ENCODE measurements at regions not wholly inside any gene's neighbourhood (a gene's known extent, or its start where the extent isn't known, plus 50 kb on each side); places are given as distances from the start of the nearest gene placed in this dataset.

DNA sequence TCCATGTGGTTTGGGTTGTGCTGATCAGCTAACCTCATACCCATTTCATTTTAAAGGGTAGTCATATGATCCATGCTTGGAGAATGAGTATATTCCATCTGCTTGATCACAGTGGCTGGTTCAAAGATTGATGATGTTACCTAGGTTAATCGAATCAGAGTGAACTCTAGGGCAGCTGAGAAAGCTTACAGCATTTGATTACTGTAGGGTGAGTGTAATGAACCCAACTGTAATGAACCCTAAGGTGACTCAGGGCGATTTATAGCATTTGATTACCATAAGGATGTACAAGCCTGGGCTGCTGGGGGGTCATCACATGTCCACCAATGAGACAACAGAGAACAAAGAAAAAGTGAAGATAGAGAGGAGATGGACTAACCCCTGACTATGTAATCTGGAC is 523.1 kb downstream of the ADRA2A start:
- TF ChIP-seq, protein P1, sequence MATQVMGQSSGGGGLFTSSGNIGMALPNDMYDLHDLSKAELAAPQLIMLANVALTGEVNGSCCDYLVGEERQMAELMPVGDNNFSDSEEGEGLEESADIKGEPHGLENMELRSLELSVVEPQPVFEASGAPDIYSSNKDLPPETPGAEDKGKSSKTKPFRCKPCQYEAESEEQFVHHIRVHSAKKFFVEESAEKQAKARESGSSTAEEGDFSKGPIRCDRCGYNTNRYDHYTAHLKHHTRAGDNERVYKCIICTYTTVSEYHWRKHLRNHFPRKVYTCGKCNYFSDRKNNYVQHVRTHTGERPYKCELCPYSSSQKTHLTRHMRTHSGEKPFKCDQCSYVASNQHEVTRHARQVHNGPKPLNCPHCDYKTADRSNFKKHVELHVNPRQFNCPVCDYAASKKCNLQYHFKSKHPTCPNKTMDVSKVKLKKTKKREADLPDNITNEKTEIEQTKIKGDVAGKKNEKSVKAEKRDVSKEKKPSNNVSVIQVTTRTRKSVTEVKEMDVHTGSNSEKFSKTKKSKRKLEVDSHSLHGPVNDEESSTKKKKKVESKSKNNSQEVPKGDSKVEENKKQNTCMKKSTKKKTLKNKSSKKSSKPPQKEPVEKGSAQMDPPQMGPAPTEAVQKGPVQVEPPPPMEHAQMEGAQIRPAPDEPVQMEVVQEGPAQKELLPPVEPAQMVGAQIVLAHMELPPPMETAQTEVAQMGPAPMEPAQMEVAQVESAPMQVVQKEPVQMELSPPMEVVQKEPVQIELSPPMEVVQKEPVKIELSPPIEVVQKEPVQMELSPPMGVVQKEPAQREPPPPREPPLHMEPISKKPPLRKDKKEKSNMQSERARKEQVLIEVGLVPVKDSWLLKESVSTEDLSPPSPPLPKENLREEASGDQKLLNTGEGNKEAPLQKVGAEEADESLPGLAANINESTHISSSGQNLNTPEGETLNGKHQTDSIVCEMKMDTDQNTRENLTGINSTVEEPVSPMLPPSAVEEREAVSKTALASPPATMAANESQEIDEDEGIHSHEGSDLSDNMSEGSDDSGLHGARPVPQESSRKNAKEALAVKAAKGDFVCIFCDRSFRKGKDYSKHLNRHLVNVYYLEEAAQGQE (IDR thresholded peaks at IDR 0.05; ENCODE audit: unreplicated experiment): no peak
- TF ChIP-seq POLR2AphosphoS5 (IDR thresholded peaks at IDR 0.05; ENCODE audit: low read depth): no peak
- TF ChIP-seq, protein P2, sequence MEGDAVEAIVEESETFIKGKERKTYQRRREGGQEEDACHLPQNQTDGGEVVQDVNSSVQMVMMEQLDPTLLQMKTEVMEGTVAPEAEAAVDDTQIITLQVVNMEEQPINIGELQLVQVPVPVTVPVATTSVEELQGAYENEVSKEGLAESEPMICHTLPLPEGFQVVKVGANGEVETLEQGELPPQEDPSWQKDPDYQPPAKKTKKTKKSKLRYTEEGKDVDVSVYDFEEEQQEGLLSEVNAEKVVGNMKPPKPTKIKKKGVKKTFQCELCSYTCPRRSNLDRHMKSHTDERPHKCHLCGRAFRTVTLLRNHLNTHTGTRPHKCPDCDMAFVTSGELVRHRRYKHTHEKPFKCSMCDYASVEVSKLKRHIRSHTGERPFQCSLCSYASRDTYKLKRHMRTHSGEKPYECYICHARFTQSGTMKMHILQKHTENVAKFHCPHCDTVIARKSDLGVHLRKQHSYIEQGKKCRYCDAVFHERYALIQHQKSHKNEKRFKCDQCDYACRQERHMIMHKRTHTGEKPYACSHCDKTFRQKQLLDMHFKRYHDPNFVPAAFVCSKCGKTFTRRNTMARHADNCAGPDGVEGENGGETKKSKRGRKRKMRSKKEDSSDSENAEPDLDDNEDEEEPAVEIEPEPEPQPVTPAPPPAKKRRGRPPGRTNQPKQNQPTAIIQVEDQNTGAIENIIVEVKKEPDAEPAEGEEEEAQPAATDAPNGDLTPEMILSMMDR (conservative IDR thresholded peaks at IDR 0.05; ENCODE audit: low read depth in 2 of 2): no peak
- no peak for TF ChIP-seq JUNB (IDR thresholded peaks at IDR 0.05; ENCODE audit: unreplicated experiment)
- no peak for TF ChIP-seq CREB1 (CRISPR knock-in tag; IDR thresholded peaks at IDR 0.05; ENCODE audit: low read depth)
- no peak for TF ChIP-seq EZH2 (IDR thresholded peaks at IDR 0.05; ENCODE audit: low read depth, unreplicated experiment)
- TF ChIP-seq, protein P3, sequence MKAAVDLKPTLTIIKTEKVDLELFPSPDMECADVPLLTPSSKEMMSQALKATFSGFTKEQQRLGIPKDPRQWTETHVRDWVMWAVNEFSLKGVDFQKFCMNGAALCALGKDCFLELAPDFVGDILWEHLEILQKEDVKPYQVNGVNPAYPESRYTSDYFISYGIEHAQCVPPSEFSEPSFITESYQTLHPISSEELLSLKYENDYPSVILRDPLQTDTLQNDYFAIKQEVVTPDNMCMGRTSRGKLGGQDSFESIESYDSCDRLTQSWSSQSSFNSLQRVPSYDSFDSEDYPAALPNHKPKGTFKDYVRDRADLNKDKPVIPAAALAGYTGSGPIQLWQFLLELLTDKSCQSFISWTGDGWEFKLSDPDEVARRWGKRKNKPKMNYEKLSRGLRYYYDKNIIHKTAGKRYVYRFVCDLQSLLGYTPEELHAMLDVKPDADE (IDR thresholded peaks at IDR 0.05): no peak
- TF ChIP-seq EZH2phosphoT487 (IDR thresholded peaks at IDR 0.05; ENCODE audit: unreplicated experiment): no peak
